SK-N-SH treated with all-trans-retinoic acid at 6 μM for 48 hours (cell line): ENCODE measurements at regions not wholly inside any gene's neighbourhood (a gene's known extent, or its start where the extent isn't known, plus 50 kb on each side); places are given as distances from the start of the nearest gene placed in this dataset.

ENCODE experiments used
- ARNTL ChIP-seq: fragments of 450-650 bp; formaldehyde crosslinking; IDR thresholded peaks from 2 replicates; pipeline ENCODE4 v1.5.0; 2020; ENCODE audit warnings: low read depth, mild to moderate bottlenecking, moderate library complexity, borderline replicate concordance
- GLIS3 ChIP-seq: fragments of 250-450 bp; sonication (Bioruptor Pico); IDR thresholded peaks from 2 replicates; pipeline ENCODE4 v1.5.0; 2020; ENCODE audit warnings: mild to moderate bottlenecking, moderate library complexity
- ZC3H10 ChIP-seq: fragments of 250-450 bp; sonication (Bioruptor Pico); IDR thresholded peaks from 2 replicates; pipeline ENCODE4 v1.5.1; 2021; ENCODE audit warnings: mild to moderate bottlenecking, moderate library complexity
- ZNF565 ChIP-seq: fragments of 450-650 bp; formaldehyde crosslinking; conservative IDR thresholded peaks from 2 replicates; pipeline ENCODE4 v1.5.0; 2020; ENCODE audit warnings: low read depth, mild to moderate bottlenecking, moderate library complexity

GRCh38 chr3:59601486-59601885 lies 551.7 kb upstream of the CFAP20DC start:
- TF ChIP-seq ZNF565 (CRISPR knock-in tag) (no peak), ZC3H10 (CRISPR knock-in tag) (no peak), ARNTL (CRISPR knock-in tag) (no peak), GLIS3 (no peak)
